Breast epithelium (tissue), 3 donors: ENCODE measurements at regions not wholly inside any gene's neighbourhood (a gene's known extent, or its start where the extent isn't known, plus 50 kb on each side); places are given as distances from the start of the nearest gene placed in this dataset.

ENCODE experiments used
- POLR2A ChIP-seq: fragments of 450-650 bp; IDR thresholded peaks from one replicate; pipeline ENCODE4 v1.6.1; 2016; ENCODE audit warnings: antibody characterized with exemption, mild to moderate bottlenecking, moderate library complexity
- TF ChIP-seq, protein P1 (sequence below), 3 donors: fragments of 450-650 bp; IDR thresholded peaks; one replicate each; pipeline ENCODE4 v1.5.1; 2016 to 2017; ENCODE audit warnings: antibody characterized with exemption in 3 of 3, mild to moderate bottlenecking in 3 of 3, moderate library complexity in 3 of 3

DNA sequence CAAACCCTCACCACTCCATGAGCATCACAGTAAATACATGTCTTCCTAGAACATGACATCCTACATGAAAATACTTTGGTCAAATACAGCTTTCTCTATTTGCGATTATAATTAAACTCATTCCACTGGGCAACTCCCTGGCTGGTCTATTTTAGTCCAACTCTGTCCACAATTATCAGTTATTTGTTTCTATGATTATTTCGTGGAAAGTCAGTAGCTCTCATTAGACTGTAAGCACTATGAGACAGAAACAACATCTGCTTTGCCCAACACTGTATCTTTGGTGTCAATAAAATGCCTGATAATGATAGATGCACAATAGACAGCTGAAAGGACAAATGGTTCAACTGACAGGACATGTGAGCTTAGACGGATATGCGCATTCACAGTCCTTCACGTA lies 292.0 kb downstream of the KLF12 start:
- TF ChIP-seq, protein P1, sequence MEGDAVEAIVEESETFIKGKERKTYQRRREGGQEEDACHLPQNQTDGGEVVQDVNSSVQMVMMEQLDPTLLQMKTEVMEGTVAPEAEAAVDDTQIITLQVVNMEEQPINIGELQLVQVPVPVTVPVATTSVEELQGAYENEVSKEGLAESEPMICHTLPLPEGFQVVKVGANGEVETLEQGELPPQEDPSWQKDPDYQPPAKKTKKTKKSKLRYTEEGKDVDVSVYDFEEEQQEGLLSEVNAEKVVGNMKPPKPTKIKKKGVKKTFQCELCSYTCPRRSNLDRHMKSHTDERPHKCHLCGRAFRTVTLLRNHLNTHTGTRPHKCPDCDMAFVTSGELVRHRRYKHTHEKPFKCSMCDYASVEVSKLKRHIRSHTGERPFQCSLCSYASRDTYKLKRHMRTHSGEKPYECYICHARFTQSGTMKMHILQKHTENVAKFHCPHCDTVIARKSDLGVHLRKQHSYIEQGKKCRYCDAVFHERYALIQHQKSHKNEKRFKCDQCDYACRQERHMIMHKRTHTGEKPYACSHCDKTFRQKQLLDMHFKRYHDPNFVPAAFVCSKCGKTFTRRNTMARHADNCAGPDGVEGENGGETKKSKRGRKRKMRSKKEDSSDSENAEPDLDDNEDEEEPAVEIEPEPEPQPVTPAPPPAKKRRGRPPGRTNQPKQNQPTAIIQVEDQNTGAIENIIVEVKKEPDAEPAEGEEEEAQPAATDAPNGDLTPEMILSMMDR (IDR thresholded peaks at IDR 0.05): no peak
- no peak for TF ChIP-seq POLR2A
